DMS153 (cell line): ENCODE measurements at regions not wholly inside any gene's neighbourhood (a gene's known extent, or its start where the extent isn't known, plus 50 kb on each side); places are given as distances from the start of the nearest gene placed in this dataset.

Experiments
- DNase-seq: peaks from one replicate; lab custom pipeline; 2025; lab: John Stamatoyannopoulos, UW

GRCh38 chr7:52146871-52147634 is 830.4 kb upstream of the COBL start:
- DNase-seq = no peak

- DNase-seq = no peak
Observed at GRCh38 chr7:52143219-52143618, 826.6 kb upstream of the COBL start.

- no peak for DNase-seq
Observed at GRCh38 chr7:52140851-52141250, 824.2 kb upstream of the COBL start.

- DNase-seq = no peak
Observed at GRCh38 chr7:52135403-52135802, 818.8 kb upstream of the COBL start.

GRCh38 chr7:52129278-52129677 is 812.7 kb upstream of the COBL start:
- DNase-seq = no peak

GRCh38 chr7:52120912-52121311 is 804.3 kb upstream of the COBL start:
- no peak for DNase-seq

- no peak for DNase-seq
Observed at GRCh38 chr7:52119537-52119936, 802.9 kb upstream of the COBL start.

- DNase-seq = no peak
Observed at GRCh38 chr7:52114509-52114908, 797.9 kb upstream of the COBL start.

- no peak for DNase-seq
Observed at GRCh38 chr7:52114056-52114455, 797.4 kb upstream of the COBL start.

GRCh38 chr7:52107355-52107754 is 790.7 kb upstream of the COBL start:
- no peak for DNase-seq

- no peak for DNase-seq
Observed at GRCh38 chr7:52095861-52096260, 779.3 kb upstream of the COBL start.

GRCh38 chr7:52091996-52092395 is 775.4 kb upstream of the COBL start:
- no peak for DNase-seq

- DNase-seq = no peak
Observed at GRCh38 chr7:52091101-52091500, 774.5 kb upstream of the COBL start.

- DNase-seq = no peak
Observed at GRCh38 chr7:52088008-52088901, 771.6 kb upstream of the COBL start.

- no peak for DNase-seq
Observed at GRCh38 chr7:52085610-52086009, 769.0 kb upstream of the COBL start.

- DNase-seq = no peak
Observed at GRCh38 chr7:52080493-52080892, 763.9 kb upstream of the COBL start.

GRCh38 chr7:52079726-52080125 is 763.1 kb upstream of the COBL start:
- no peak for DNase-seq

GRCh38 chr7:52077571-52077970 is 761.0 kb upstream of the COBL start:
- DNase-seq = no peak

GRCh38 chr7:52074912-52075311 is 758.3 kb upstream of the COBL start:
- DNase-seq = no peak

- DNase-seq = no peak
Observed at GRCh38 chr7:52074071-52074470, 757.5 kb upstream of the COBL start.

GRCh38 chr7:52071744-52072143 is 755.1 kb upstream of the COBL start:
- DNase-seq = no peak

GRCh38 chr7:52064493-52064892 is 747.9 kb upstream of the COBL start:
- DNase-seq = no peak

- no peak for DNase-seq
Observed at GRCh38 chr7:52061666-52062065, 745.1 kb upstream of the COBL start.
